ENCODE measurements at regions not wholly inside any gene's neighbourhood (a gene's known extent, or its start where the extent isn't known, plus 50 kb on each side); places are given as distances from the start of the nearest gene placed in this dataset.

- TF ChIP-seq NFRKB (IDR thresholded peaks at IDR 0.05), result no peak
- TF ChIP-seq CTCF (CRISPR knock-in tag; IDR thresholded peaks at IDR 0.05), result no peak
- TF ChIP-seq NR2C2 (CRISPR knock-in tag; IDR thresholded peaks at IDR 0.05; ENCODE audit: borderline replicate concordance), result no peak
- no peak for TF ChIP-seq RAD21 (CRISPR knock-in tag; IDR thresholded peaks at IDR 0.05)
- TF ChIP-seq KLF15 (CRISPR knock-in tag; IDR thresholded peaks at IDR 0.05; ENCODE audit: borderline replicate concordance), result no peak
- TF ChIP-seq ELK4 (CRISPR knock-in tag; IDR thresholded peaks at IDR 0.05; ENCODE audit: borderline replicate concordance), result no peak
- no peak for TF ChIP-seq TRIM22 (IDR thresholded peaks at IDR 0.05)
- TF ChIP-seq REST (IDR thresholded peaks at IDR 0.05; ENCODE audit: borderline replicate concordance in 1 of 2, low read depth in 1 of 2, low read length in 2 of 2), result no peak
- TF ChIP-seq KAT2B (IDR thresholded peaks at IDR 0.05; ENCODE audit: borderline replicate concordance, low read depth, low read length), result no peak
- TF ChIP-seq PHF21A (CRISPR knock-in tag; IDR thresholded peaks at IDR 0.05), result no peak
- no peak for TF ChIP-seq ZNF709 (CRISPR knock-in tag; IDR thresholded peaks at IDR 0.05)
Measured at GRCh38 chr5:60546207-60546606, 153.8 kb downstream of the DEPDC1B start.
